GM18858 (cell line): ENCODE measurements at regions not wholly inside any gene's neighbourhood (a gene's known extent, or its start where the extent isn't known, plus 50 kb on each side); places are given as distances from the start of the nearest gene placed in this dataset.
"Not testable (repeated sequence)": the region's sequence is repeated elsewhere in the genome, so short reads cannot be mapped to it uniquely, and the experiment has no call there.

ENCODE experiments used
- ATAC-seq: cut with Tn5 transposase; IDR thresholded peaks from one replicate; pipeline ENCODE4 v1.9.1; 2021; ENCODE audit not compliant: unreplicated experiment

DNA sequence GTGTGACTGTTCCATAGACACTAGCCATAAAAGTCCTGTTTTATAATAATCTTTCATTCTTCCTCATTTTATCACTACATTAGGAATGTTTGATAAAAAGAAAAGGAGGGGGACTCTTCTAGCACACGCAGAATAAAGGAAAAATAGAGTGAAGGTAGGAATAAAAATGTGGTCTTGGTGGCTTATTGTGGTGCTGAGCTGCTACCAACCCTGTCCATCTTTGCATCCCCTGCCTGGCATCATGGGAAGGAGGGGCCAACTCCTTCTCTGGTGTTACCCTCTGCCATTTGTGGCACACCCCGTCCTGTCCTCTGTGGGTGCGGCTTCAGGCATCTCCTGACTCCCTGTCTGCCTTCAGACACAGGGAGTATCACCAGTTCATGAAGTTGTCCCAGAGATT is 104.9 kb upstream of the ZNF536 start:
- no peak for ATAC-seq

DNA sequence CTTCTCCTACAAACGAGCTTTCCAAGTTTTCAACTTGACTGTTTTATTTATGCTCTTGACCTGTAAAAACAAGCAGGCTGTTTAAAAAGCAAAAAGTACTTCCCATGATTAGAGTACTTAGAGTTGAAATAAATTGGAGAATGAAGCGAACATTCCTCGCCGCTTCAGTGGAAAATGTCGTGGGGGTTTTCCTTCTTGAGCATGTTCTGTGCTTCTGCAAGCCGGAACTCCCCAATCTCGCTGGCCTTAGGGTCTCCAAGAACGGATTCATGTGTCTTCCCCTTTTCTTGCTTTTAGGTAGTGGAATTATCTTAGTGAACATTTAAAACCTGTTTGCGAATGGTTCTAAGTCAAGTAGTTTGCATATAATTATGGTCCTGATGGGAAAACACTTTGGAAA is 103.6 kb upstream of the ZNF536 start:
- ATAC-seq = no peak

- ATAC-seq = no peak
Observed at GRCh38 chr19:30269638-30270037, 102.5 kb upstream of the ZNF536 start.

GRCh38 chr19:30271816-30272215 is 100.4 kb upstream of the ZNF536 start:
- no peak for ATAC-seq

DNA sequence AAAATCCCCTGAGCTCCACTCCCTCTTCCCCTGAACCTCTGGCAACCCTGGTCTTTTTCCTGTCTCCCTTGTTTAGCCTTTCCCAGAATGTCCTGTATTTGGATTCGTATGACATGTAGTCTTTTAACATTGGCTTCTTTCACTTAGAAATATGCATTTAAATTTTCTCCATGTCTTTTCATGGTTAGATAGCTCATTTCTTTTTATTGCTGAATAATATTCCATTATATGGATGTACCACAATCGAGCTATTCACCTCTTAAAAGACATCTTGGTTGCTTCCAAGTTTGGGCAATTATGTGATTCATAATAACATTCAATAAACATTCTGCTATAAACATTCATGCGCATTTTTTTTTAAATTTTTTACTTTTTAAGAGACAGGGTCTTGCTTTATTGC is 99.6 kb upstream of the ZNF536 start:
- no peak for ATAC-seq

DNA sequence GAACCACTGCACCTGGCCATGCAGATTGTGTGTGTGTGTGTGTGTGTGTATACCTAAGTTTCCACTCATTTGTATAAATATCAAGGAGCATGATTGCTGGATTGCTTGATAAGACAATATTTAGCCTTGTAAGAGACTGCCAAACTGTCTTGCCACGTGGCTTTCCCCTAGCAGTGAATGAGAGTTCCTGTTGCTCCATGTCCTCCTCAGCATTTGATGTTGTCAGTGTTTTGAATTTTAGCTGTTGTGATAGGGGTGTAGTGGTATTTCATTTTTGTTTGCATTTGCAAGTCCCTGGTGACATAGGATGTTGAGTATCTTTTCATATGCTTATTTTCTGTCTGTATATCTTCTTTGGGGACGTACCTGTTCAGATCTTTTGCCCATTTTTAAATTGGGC is 99.0 kb upstream of the ZNF536 start:
- ATAC-seq = no peak

GRCh38 chr19:30274987-30275386 is 97.2 kb upstream of the ZNF536 start:
- no peak for ATAC-seq

- no peak for ATAC-seq
Observed at GRCh38 chr19:30276011-30276882, 95.9 kb upstream of the ZNF536 start.

GRCh38 chr19:30276883-30277280 is 95.3 kb upstream of the ZNF536 start:
- ATAC-seq = no peak

GRCh38 chr19:30277941-30278881 is 94.0 kb upstream of the ZNF536 start:
- no peak for ATAC-seq

- no peak for ATAC-seq
Observed at GRCh38 chr19:30278882-30279254, 93.3 kb upstream of the ZNF536 start.

DNA sequence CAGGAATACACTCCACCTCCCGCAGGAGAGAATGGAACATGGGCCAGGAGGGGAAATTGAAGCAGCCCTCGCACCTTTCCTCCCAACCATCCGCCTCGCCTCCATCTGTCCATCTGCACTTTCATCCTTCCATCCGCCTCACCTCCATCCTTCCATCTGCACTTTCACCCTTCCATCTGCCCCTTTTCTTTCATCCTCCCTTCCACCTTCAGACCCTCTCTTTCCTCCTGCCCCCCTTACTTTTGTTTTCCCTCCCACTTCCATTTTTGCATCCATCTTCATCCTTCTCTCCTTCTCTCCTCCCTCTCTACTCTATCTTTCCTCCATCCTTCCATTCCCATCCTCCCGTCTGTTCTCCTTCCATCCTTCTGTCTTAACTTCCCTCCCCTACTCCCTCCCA is 92.2 kb upstream of the ZNF536 start:
- ATAC-seq = no peak

DNA sequence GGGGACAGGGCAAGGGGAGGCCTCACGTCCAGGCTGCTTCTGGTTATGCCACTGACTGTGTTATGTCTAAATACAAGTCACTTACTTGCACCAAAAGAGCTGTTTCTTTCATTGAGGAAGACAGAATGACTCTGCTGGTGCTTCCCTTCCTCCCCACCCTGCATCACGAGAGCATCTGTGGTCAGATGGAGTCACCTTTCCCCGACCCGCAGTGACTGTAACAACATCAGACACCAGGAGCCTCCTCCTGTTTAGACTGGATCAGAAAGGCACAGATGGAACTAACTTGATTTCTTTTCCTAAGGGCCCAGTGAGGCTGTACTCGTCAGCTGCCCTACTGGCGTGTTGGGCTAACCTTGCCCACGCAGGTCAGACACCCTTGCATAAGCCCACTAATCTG is 90.3 kb upstream of the ZNF536 start:
- ATAC-seq = no peak

DNA sequence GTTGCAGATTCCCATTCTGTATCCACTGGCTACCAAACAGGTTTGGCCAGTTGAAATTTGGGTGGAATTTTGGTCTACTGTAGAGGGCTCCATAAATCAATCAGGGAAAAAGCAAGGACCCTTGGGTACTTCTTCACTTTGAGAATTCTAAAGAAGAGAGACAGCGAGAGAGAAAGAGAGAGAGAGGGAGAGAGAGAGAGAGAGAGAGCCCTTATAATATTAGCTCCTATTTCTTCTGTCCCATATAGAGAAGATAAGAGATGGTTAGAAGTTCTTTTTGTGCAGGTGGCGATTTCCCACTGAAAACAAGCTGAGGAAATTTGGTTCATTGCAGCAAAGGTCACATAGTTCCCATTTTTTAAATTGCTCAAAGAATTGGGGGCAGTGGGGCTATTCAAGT is 88.6 kb upstream of the ZNF536 start:
- ATAC-seq = no peak

DNA sequence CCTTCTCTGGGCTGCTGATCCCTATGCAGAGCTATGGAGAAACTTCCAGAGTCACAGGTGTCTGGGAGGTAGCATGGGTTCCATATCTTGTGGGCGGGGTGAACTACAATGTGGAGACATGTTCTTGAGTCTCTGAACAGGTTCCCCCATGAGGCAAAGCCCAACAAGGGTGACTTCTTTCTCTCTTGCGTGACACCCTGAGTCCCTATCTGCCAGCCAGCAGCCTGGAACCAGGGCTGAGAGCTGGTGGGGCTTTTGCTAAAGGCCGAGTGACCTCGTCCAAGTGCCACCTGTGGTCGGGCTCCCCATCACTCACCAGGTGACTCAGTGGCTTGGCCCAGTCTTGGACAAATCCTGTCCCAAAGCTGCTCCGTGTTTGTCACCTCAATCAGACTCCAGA is 88.0 kb upstream of the ZNF536 start:
- no peak for ATAC-seq

GRCh38 chr19:30284885-30285284 is 87.3 kb upstream of the ZNF536 start:
- ATAC-seq = no peak

GRCh38 chr19:30286378-30286777 is 85.8 kb upstream of the ZNF536 start:
- ATAC-seq = no peak

- no peak for ATAC-seq
Observed at GRCh38 chr19:30287259-30287658, 84.9 kb upstream of the ZNF536 start.

DNA sequence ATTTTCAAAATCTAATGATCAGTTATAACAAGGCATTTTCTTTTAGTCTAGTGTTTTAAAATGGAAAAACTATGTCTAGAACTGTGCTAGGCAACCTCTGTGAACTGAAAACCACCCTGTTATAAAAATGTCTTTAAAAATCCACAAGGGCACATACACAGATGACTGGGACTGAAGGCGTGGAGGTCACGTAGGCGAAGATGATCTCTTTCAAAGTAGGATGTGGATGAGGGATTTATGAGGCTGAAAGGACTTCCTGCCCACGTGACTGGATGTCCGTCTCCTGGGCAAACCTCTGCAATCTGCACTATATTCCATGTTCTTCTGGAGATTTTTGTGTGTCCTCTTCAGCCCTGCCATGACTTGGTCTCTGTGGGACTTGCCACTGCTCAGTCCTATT is 84.2 kb upstream of the ZNF536 start:
- ATAC-seq = no peak

DNA sequence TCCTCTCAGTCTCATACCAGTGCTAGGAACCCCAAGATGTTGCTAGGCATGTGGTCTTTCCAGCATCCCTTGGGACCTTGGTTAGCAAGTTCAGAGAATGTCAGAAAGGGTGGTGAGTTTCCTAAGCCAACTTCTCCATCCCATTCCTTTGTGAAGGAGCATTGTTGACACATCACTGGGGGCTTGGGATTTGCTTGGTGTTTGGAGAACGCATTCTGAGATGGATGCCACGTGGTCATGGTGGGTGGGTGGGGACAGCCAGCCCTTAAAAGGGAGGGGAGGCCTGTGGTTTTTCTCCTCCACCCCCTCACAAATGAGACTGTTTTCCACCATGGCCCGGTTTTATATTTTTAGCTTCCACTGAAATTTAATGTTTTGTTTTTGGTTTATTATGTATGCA is 83.3 kb upstream of the ZNF536 start:
- no peak for ATAC-seq

GRCh38 chr19:30289336-30289735 is 82.8 kb upstream of the ZNF536 start:
- ATAC-seq = no peak

- not testable (repeated sequence) for ATAC-seq
Observed at GRCh38 chr19:30290805-30291204, 81.4 kb upstream of the ZNF536 start.
